Osteocyte (in vitro differentiated cells): ENCODE measurements at regions not wholly inside any gene's neighbourhood (a gene's known extent, or its start where the extent isn't known, plus 50 kb on each side); places are given as distances from the start of the nearest gene placed in this dataset.

ENCODE experiments used
- DNase-seq: peaks from one replicate; pipeline ENCODE4 v3.0.0; 2021; ENCODE audit warnings: mixed read lengths; ENCODE audit not compliant: unreplicated experiment; ENCODE audit errors: extremely low spot score
- H3K27ac Mint-ChIP-seq: one replicate; pipeline ENCODE4 v1.8.0; 2021; ENCODE audit warnings: mild to moderate bottlenecking, mixed read lengths; ENCODE audit not compliant: unreplicated experiment
- H3K27me3 Mint-ChIP-seq: one replicate; pipeline ENCODE4 v1.8.0; 2021; ENCODE audit warnings: mixed read lengths; ENCODE audit not compliant: unreplicated experiment
- H3K36me3 Mint-ChIP-seq: one replicate; pipeline ENCODE4 v1.8.0; 2021; ENCODE audit warnings: mixed read lengths; ENCODE audit not compliant: unreplicated experiment
- H3K4me1 Mint-ChIP-seq: one replicate; pipeline ENCODE4 v1.8.0; 2021; ENCODE audit warnings: mixed read lengths; ENCODE audit not compliant: unreplicated experiment
- H3K4me3 Mint-ChIP-seq: one replicate; pipeline ENCODE4 v1.8.0; 2021; ENCODE audit warnings: mild to moderate bottlenecking, moderate library complexity, mixed read lengths; ENCODE audit not compliant: unreplicated experiment
- H3K9me3 Mint-ChIP-seq: one replicate; pipeline ENCODE4 v1.8.0; 2021; ENCODE audit warnings: mixed read lengths; ENCODE audit not compliant: unreplicated experiment
- CTCF ChIP-seq: fragments of 200-600 bp; sonication (generic); IDR thresholded peaks from 2 replicates; pipeline ENCODE4 v1.5.0; 2021; ENCODE audit warnings: antibody characterized with exemption, mild to moderate bottlenecking, moderate library complexity

GRCh38 chr3:117734496-117734895 is 1024.9 kb downstream of the TUSC7 start:
- no peak overlapping the region for H3K4me3 Mint-ChIP-seq
- TF ChIP-seq CTCF = no peak
- peak overlapping the region; percentile 79 for H3K27ac Mint-ChIP-seq
- DNase-seq = no peak
- no peaks in the 10 kb centered on the region for H3K36me3 Mint-ChIP-seq
- H3K9me3 Mint-ChIP-seq = peaks cover 5% of the 10 kb centered on the region
- H3K27me3 Mint-ChIP-seq = no peaks in the 10 kb centered on the region
- H3K4me1 Mint-ChIP-seq = peaks cover 58% of the 10 kb centered on the region

DNA sequence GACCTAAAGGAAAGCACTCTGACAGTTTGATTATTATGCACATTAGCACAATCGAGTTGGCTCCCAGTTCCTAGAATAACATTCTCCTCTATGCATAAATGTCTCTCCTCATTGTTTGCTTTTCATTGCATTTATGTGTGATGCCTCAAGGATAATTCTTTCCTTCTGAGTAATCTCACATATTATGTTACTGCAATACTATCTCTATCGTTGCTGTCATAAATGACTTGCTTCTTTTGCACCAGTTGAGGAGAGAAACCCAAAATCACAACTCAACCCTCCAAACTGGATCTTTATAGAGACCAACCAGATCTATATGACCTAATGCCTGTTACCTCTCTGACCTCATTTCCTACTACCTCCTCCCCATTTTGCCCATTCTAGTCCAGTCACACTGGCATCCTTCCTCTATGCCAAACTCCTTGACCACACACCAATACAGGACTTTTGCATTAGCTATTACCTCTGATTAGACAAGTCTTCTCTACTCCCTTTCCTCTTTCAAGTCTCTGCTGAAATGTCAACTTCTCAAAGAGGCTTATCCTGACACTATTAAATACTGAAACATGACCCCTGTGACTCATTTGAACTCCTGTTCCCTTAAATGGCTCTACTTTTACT is 1026.0 kb downstream of the TUSC7 start:
- DNase-seq = no peak
- Mint-ChIP-seq H3K9me3 (peaks cover 5% of the 10 kb centered on the region), H3K36me3 (no peaks in the 10 kb centered on the region), H3K4me1 (peaks cover 58% of the 10 kb centered on the region), H3K4me3 (no peak overlapping the region), H3K27ac (peak overlapping the region; percentile 83), H3K27me3 (no peaks in the 10 kb centered on the region)
- no peak for TF ChIP-seq CTCF

DNA sequence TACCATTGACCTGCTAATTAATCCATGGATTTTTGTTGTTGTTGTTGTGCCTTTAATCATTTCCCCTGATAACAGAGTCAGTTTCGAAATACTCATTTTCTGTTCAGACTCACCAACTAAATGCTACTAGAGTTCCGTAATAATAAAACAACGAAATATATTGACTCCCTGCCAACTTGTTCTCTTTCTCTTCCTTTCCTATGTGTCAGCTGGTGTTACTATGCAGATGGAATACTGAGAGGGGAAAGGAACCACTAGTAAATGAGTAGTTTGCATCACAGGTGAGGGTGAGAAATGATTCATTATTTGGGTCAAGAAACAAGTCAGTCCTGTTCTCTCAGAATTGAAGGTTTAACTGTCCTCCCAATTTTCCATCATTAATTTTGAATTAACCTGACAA is 1027.3 kb downstream of the TUSC7 start:
- H3K9me3 Mint-ChIP-seq = peaks cover 5% of the 10 kb centered on the region
- peaks cover 58% of the 10 kb centered on the region for H3K4me1 Mint-ChIP-seq
- no peaks in the 10 kb centered on the region for H3K36me3 Mint-ChIP-seq
- no peak overlapping the region for H3K27ac Mint-ChIP-seq
- H3K4me3 Mint-ChIP-seq = no peak overlapping the region
- TF ChIP-seq CTCF = no peak
- H3K27me3 Mint-ChIP-seq = no peaks in the 10 kb centered on the region
- DNase-seq = no peak

DNA sequence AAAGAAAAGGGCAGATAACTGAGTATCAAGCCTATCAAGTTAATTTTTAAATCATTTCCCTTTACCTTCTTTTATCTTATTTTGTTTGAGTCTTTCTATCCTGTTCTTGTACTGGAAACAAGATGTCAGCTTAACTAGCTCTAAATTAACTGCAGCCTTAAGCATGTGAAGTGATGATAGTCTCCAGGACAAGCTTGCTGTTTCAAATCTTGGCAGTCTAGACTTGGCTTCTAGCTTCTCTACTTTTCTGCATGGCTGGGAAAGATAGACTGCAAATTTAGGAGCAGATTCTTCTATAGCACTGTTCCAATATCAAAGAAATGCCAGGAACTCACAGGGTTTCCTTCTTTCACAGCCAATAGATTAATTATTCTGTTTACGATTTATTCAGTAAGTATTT is 1034.4 kb downstream of the TUSC7 start:
- TF ChIP-seq CTCF = no peak
- H3K36me3 Mint-ChIP-seq = no peaks in the 10 kb centered on the region
- no peak for DNase-seq
- no peaks in the 10 kb centered on the region for H3K9me3 Mint-ChIP-seq
- H3K4me1 Mint-ChIP-seq = peaks cover 2% of the 10 kb centered on the region
- H3K4me3 Mint-ChIP-seq = no peak overlapping the region
- H3K27ac Mint-ChIP-seq = no peak overlapping the region
- peaks cover 5% of the 10 kb centered on the region for H3K27me3 Mint-ChIP-seq

DNA sequence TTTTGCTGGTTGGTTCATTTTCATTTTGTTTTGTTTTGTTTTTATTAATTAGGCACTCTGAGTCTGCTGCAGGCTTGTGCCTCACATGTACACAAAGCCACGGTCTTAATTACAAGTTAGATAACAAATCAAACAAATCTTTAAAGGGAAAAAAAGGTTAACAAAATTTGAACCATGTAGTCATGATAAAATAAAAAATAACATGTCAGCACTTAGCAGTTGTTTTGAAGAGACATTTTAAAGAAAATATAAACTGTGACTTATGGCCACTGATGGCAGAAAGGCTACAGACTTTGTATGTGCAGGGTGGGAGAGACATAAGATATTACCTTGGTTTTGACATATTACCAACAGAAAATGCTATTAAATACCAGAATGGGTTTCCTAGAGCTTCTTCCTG is 1035.4 kb downstream of the TUSC7 start:
- Mint-ChIP-seq H3K4me3 (no peak overlapping the region), H3K4me1 (no peaks in the 10 kb centered on the region)
- TF ChIP-seq CTCF = no peak

More for the DNA sequence above, 1035.4 kb downstream of the TUSC7 start:
- peaks cover 5% of the 10 kb centered on the region for H3K27me3 Mint-ChIP-seq
- H3K9me3 Mint-ChIP-seq = no peaks in the 10 kb centered on the region
- no peak overlapping the region for H3K27ac Mint-ChIP-seq
- no peak for DNase-seq
- no peaks in the 10 kb centered on the region for H3K36me3 Mint-ChIP-seq
